Breast epithelium (tissue), 4 donors: ENCODE measurements at regions not wholly inside any gene's neighbourhood (a gene's known extent, or its start where the extent isn't known, plus 50 kb on each side); places are given as distances from the start of the nearest gene placed in this dataset.

Experiments used
- DNase-seq, 2 donors: peaks; one replicate each; pipeline ENCODE4 v3.0.0-alpha.2; 2019; ENCODE audit warnings: low spot score in 2 of 2
- H3K27ac ChIP-seq, 2 donors: fragments of 200-600 bp; sonication (generic) in 1 of 2; one replicate each; pipeline ENCODE4 v1.5.1; 2016 to 2019; ENCODE audit warnings: mild to moderate bottlenecking in 1 of 2
- H3K27me3 ChIP-seq, 2 donors: fragments of 200-600 bp; sonication (generic) in 1 of 2; one replicate each; pipeline versions ENCODE4 v1.5.1 to v1.6.0; 2017 to 2019; ENCODE audit warnings: control low read depth in 1 of 2, mild to moderate bottlenecking in 1 of 2
- H3K36me3 ChIP-seq: fragments of 200-600 bp; one replicate; pipeline ENCODE4 v1.5.1; 2019
- H3K4me1 ChIP-seq, 2 donors: fragments of 200-600 bp; sonication (generic); one replicate each; pipeline ENCODE4 v1.5.1; 2016 to 2019; ENCODE audit warnings: control low read depth in 1 of 2
- H3K4me3 ChIP-seq, 3 donors: fragments of 200-600 bp; sonication (generic); 1 replicate in 2 of 3; 2 replicates in 1 of 3; pipeline ENCODE4 v1.5.1; 2016 to 2019; ENCODE audit warnings: mild to moderate bottlenecking in 3 of 3, moderate library complexity in 2 of 3
- H3K9me3 ChIP-seq, 2 donors: fragments of 200-600 bp; sonication (generic) in 1 of 2; one replicate each; pipeline ENCODE4 v1.5.1; 2016 to 2019; ENCODE audit warnings: control low read depth in 1 of 2
- CTCF ChIP-seq, 3 donors: fragments of 450-650 bp; IDR thresholded peaks; one replicate each; pipeline ENCODE4 v1.5.1; 2016 to 2017; ENCODE audit warnings: antibody characterized with exemption in 3 of 3, mild to moderate bottlenecking in 3 of 3, moderate library complexity in 3 of 3
- POLR2A ChIP-seq: fragments of 450-650 bp; IDR thresholded peaks from one replicate; pipeline ENCODE4 v1.6.1; 2016; ENCODE audit warnings: antibody characterized with exemption, mild to moderate bottlenecking, moderate library complexity
- POLR2AphosphoS5 ChIP-seq, 3 donors: sonication (generic); formaldehyde crosslinking; IDR thresholded peaks; one replicate each; pipeline ENCODE4 v1.6.1; 2017; ENCODE audit warnings: antibody characterized with exemption in 3 of 3
- intact Hi-C: fragments of 100-400 bp; cut with DNase I; formaldehyde crosslinking; loops from one replicate; pipeline ENCODE4 v1.15.1; 2023; ENCODE audit warnings: low total_unique reads

- intact Hi-C loops = no loop called here
- H3K27me3 ChIP-seq = peaks cover 0 to 4% of the 10 kb centered on the region in 2 donors
These were observed 51.3 kb upstream of the NRN1 start for GRCh38 chr6:6058054-6058444.

GRCh38 chr6:6057442-6058053 is 50.8 kb upstream of the NRN1 start:
- Histone ChIP-seq H3K27me3 (peaks cover 0 to 4% of the 10 kb centered on the region in 2 donors), H3K27ac (no peak overlapping the region), H3K4me1 (no peaks in the 10 kb centered on the region), H3K36me3 (no peaks in the 10 kb centered on the region), H3K4me3 (no peak overlapping the region), H3K9me3 (no peaks in the 10 kb centered on the region)
- DNase-seq = no peak
- intact Hi-C loops = no loop called here
- TF ChIP-seq CTCF (IDR thresholded peaks at IDR 0.05) = peak in 2 of 3 donors; percentile 21 to 63
- no peak for TF ChIP-seq POLR2AphosphoS5 (IDR thresholded peaks at IDR 0.05)
- no peak for TF ChIP-seq POLR2A

More at GRCh38 chr6:6058054-6058444, 51.3 kb upstream of the NRN1 start:
- Histone ChIP-seq H3K4me1 (no peaks in the 10 kb centered on the region), H3K36me3 (no peaks in the 10 kb centered on the region), H3K9me3 (no peaks in the 10 kb centered on the region), H3K4me3 (no peak overlapping the region), H3K27ac (no peak overlapping the region)
- TF ChIP-seq POLR2AphosphoS5 (IDR thresholded peaks at IDR 0.05) = no peak
- no peak for TF ChIP-seq POLR2A
- TF ChIP-seq CTCF (IDR thresholded peaks at IDR 0.05) = no peak
- DNase-seq = no peak
